Loucy (cell line): ENCODE measurements at regions not wholly inside any gene's neighbourhood (a gene's known extent, or its start where the extent isn't known, plus 50 kb on each side); places are given as distances from the start of the nearest gene placed in this dataset.

Experiments
- H2AFZ ChIP-seq: fragments of 200-600 bp; sonication (generic); 2 replicates; pipeline ENCODE4 v1.6.0; 2016; ENCODE audit warnings: antibody characterized with exemption, mild to moderate bottlenecking, low read length, moderate library complexity
- H3F3A ChIP-seq: fragments of 200-600 bp; 2 replicates; pipeline ENCODE4 v1.6.0; 2016; ENCODE audit warnings: antibody characterized with exemption, low read depth, mild to moderate bottlenecking
- H3K27me3 ChIP-seq: fragments of 200-600 bp; sonication (generic); 2 replicates; pipeline ENCODE4 v1.6.1; 2014; ENCODE audit warnings: low read length, mild to moderate bottlenecking; ENCODE audit not compliant: insufficient read depth, poor library complexity, severe bottlenecking
- H3K36me3 ChIP-seq: fragments of 200-600 bp; sonication (generic); 2 replicates; pipeline ENCODE4 v1.6.1; 2016; ENCODE audit warnings: low read length; ENCODE audit not compliant: insufficient read depth
- H3K4me1 ChIP-seq: fragments of 200-600 bp; sonication (generic); 2 replicates; pipeline ENCODE4 v1.5.1; 2014; ENCODE audit warnings: low read length, mild to moderate bottlenecking; ENCODE audit not compliant: insufficient read depth, poor library complexity, severe bottlenecking
- H3K4me2 ChIP-seq: fragments of 200-600 bp; sonication (generic); 2 replicates; pipeline ENCODE4 v1.6.0; 2014; ENCODE audit warnings: antibody characterized with exemption, low read length, low read depth, mild to moderate bottlenecking; ENCODE audit not compliant: poor library complexity, severe bottlenecking
- H3K4me3 ChIP-seq: fragments of 200-600 bp; sonication (generic); 2 replicates; pipeline ENCODE4 v1.5.1; 2014; ENCODE audit warnings: low read length, mild to moderate bottlenecking, mixed read lengths; ENCODE audit not compliant: poor library complexity, severe bottlenecking
- H3K79me2 ChIP-seq: fragments of 200-600 bp; sonication (generic); 2 replicates; pipeline ENCODE4 v1.6.1; 2014; ENCODE audit warnings: low read length; ENCODE audit not compliant: insufficient read depth
- H3K9ac ChIP-seq: fragments of 200-600 bp; sonication (generic); 2 replicates; pipeline ENCODE4 v1.6.0; 2014; ENCODE audit warnings: mild to moderate bottlenecking, low read depth, low read length, moderate library complexity; ENCODE audit not compliant: poor library complexity, severe bottlenecking
- H3K9me2 ChIP-seq: fragments of 200-600 bp; sonication (generic); replicated peaks from 2 replicates; pipeline ENCODE4 v1.6.1; 2016; ENCODE audit warnings: low read depth, low read length, mixed read lengths
- H3K9me3 ChIP-seq: fragments of 200-600 bp; sonication (generic); 2 replicates; pipeline ENCODE4 v1.6.1; 2014; ENCODE audit warnings: mild to moderate bottlenecking, antibody characterized with exemption, low read length, low read depth; ENCODE audit not compliant: insufficient read depth
- H4K20me1 ChIP-seq: fragments of 200-600 bp; sonication (generic); 2 replicates; pipeline ENCODE4 v1.6.0; 2014; ENCODE audit warnings: antibody characterized with exemption, low read length, mild to moderate bottlenecking; ENCODE audit not compliant: insufficient read depth, poor library complexity, severe bottlenecking
- CTCF ChIP-seq: fragments of 200-600 bp; sonication (generic); conservative IDR thresholded peaks from 2 replicates; pipeline ENCODE4 v1.5.1; 2014; ENCODE audit warnings: mild to moderate bottlenecking, antibody characterized with exemption, low read length
- EZH2phosphoT487 ChIP-seq: fragments of 200-600 bp; IDR thresholded peaks from 2 replicates; pipeline ENCODE4 v1.6.1; 2018; ENCODE audit warnings: antibody characterized with exemption, mild to moderate bottlenecking, moderate library complexity, borderline replicate concordance

- Histone ChIP-seq H3K27me3 (no peaks in the 10 kb centered on the region), H3K36me3 (no peaks in the 10 kb centered on the region), H4K20me1 (no peaks in the 10 kb centered on the region), H3K4me2 (no peak overlapping the region), H3K4me3 (no peak overlapping the region), H3K9me2 (no peaks in the 10 kb centered on the region), H3K9ac (no peak overlapping the region), H3K4me1 (peaks cover 15% of the 10 kb centered on the region), H3K9me3 (no peaks in the 10 kb centered on the region; the same call in 1 of the 2 replicates), H3K79me2 (no peaks in the 10 kb centered on the region), H2AFZ (no peak overlapping the region), H3F3A (no peaks in the 10 kb centered on the region)
- TF ChIP-seq EZH2phosphoT487: no peak
- no peak for TF ChIP-seq CTCF
Observed at GRCh38 chr2:239625971-239626734, 225.3 kb upstream of the HDAC4 start.

GRCh38 chr2:239625156-239625845 lies 224.5 kb upstream of the HDAC4 start:
- Histone ChIP-seq H3K79me2 (no peaks in the 10 kb centered on the region), H3K27me3 (no peaks in the 10 kb centered on the region), H3K9me2 (no peaks in the 10 kb centered on the region), H2AFZ (no peak overlapping the region), H3K36me3 (no peaks in the 10 kb centered on the region), H3K4me1 (peaks cover 15% of the 10 kb centered on the region), H3F3A (no peaks in the 10 kb centered on the region), H4K20me1 (no peaks in the 10 kb centered on the region), H3K4me3 (no peak overlapping the region), H3K9ac (no peak overlapping the region), H3K4me2 (no peak overlapping the region), H3K9me3 (no peaks in the 10 kb centered on the region; the same call in 1 of the 2 replicates)
- TF ChIP-seq EZH2phosphoT487: no peak
- TF ChIP-seq CTCF: no peak

GRCh38 chr2:239621611-239622010 lies 220.8 kb upstream of the HDAC4 start:
- Histone ChIP-seq H3K4me3 (no peak overlapping the region), H4K20me1 (no peaks in the 10 kb centered on the region), H3K36me3 (no peaks in the 10 kb centered on the region), H2AFZ (no peak overlapping the region), H3K9ac (no peak overlapping the region), H3K27me3 (no peaks in the 10 kb centered on the region), H3K4me2 (no peak overlapping the region), H3K4me1 (peaks cover 15% of the 10 kb centered on the region), H3K9me2 (no peaks in the 10 kb centered on the region), H3F3A (no peaks in the 10 kb centered on the region), H3K79me2 (no peaks in the 10 kb centered on the region), H3K9me3 (no peaks in the 10 kb centered on the region; the same call in 1 of the 2 replicates)
- no peak for TF ChIP-seq EZH2phosphoT487
- no peak for TF ChIP-seq CTCF
